ENCODE measurements at regions not wholly inside any gene's neighbourhood (a gene's known extent, or its start where the extent isn't known, plus 50 kb on each side); places are given as distances from the start of the nearest gene placed in this dataset.

DNA sequence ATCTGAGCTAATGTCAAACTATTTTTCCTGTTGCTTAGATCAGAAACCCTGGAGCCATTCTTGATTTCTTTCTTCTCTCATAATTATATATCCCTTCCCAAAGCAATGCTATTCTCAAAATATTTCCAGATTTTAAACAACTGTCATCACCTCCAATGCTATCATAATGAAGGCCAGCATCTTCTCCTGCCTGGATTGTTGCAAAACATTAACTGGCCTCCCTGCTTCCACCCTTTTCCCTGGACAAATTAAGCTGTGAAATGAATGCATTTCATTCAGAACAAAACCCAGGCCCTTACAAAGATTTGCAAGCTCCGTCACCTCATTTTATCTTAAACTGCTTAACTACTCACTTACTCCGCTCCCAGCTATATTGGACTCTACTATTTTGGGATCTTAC lies 535.3 kb upstream of the HS3ST5 start:
- H3K79me2 ChIP-seq (ENCODE audit: insufficient read depth, low read length): no peaks in the 10 kb centered on the region
- POLR2A ChIA-PET: no interaction called here
- no peaks in the 10 kb centered on the region; a peak in 1 of 5 replicates for H3K27me3 ChIP-seq (ENCODE audit: control insufficient read depth in 1 of 2, insufficient read depth in 2 of 2, low read length in 2 of 2)
- H3K9ac ChIP-seq (ENCODE audit: insufficient read depth, low read depth, low read length): no peak overlapping the region
- ATAC-seq: no peak
- H3K4me3 ChIP-seq (replicated peaks in 1 of 3; ENCODE audit: insufficient read depth in 1 of 3, low read depth in 2 of 3, low read length in 3 of 3): no peak overlapping the region
- BruUV-seq (replicated peaks): no TSS peak
- no peak for FAIRE-seq
- H3K27ac ChIP-seq (ENCODE audit: extremely low read length, insufficient read depth, low read length): no peak overlapping the region
- intact Hi-C loops (cut with micrococcal nuclease; ENCODE audit: unreplicated experiment): no loop called here
- no peaks in the 10 kb centered on the region for H3K36me3 ChIP-seq (replicated peaks in 1 of 2; ENCODE audit: control insufficient read depth in 1 of 2, insufficient read depth in 2 of 2, low read length in 2 of 2)
- CTCF ChIA-PET (ENCODE audit: low intra/inter-chr PET ratio, low total read pairs): no interaction called here
- H3K9me3 ChIP-seq (ENCODE audit: low read length): no peaks in the 10 kb centered on the region
- DNase-seq (ENCODE audit: low spot score): no peak
- 29% methylated on average over 2 of the region's 2 CpGs for WGBS (ENCODE audit: low lambda C conversion rate)
- in situ Hi-C loops (cut with HindIII; ENCODE audit: extremely low pct_ligation_motif_present, low pct_unique_long_range_greater_than_20kb): no loop called here
- H3K4me2 ChIP-seq (ENCODE audit: low read depth, low read length): no peak overlapping the region
- H2AFZ ChIP-seq (ENCODE audit: low read length): no peak overlapping the region
- H4K20me1 ChIP-seq (ENCODE audit: insufficient read depth, low read length): no peaks in the 10 kb centered on the region
- no peaks in the 10 kb centered on the region for H3K4me1 ChIP-seq (ENCODE audit: insufficient read depth, low read length)
- TF ChIP-seq, protein P1, sequence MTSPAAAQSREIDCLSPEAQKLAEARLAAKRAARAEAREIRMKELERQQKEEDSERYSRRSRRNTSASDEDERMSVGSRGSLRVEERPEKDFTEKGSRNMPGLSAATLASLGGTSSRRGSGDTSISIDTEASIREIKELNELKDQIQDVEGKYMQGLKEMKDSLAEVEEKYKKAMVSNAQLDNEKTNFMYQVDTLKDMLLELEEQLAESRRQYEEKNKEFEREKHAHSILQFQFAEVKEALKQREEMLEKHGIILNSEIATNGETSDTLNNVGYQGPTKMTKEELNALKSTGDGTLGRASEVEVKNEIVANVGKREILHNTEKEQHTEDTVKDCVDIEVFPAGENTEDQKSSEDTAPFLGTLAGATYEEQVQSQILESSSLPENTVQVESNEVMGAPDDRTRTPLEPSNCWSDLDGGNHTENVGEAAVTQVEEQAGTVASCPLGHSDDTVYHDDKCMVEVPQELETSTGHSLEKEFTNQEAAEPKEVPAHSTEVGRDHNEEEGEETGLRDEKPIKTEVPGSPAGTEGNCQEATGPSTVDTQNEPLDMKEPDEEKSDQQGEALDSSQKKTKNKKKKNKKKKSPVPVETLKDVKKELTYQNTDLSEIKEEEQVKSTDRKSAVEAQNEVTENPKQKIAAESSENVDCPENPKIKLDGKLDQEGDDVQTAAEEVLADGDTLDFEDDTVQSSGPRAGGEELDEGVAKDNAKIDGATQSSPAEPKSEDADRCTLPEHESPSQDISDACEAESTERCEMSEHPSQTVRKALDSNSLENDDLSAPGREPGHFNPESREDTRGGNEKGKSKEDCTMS (CRISPR knock-in tag; conservative IDR thresholded peaks at IDR 0.05): no peak
- TF ChIP-seq THYN1 (CRISPR knock-in tag; IDR thresholded peaks at IDR 0.05; ENCODE audit: borderline replicate concordance, low read depth): no peak
- TF ChIP-seq ZNF552 (CRISPR knock-in tag; IDR thresholded peaks at IDR 0.05; ENCODE audit: borderline replicate concordance): no peak
- TF ChIP-seq, protein P2, sequence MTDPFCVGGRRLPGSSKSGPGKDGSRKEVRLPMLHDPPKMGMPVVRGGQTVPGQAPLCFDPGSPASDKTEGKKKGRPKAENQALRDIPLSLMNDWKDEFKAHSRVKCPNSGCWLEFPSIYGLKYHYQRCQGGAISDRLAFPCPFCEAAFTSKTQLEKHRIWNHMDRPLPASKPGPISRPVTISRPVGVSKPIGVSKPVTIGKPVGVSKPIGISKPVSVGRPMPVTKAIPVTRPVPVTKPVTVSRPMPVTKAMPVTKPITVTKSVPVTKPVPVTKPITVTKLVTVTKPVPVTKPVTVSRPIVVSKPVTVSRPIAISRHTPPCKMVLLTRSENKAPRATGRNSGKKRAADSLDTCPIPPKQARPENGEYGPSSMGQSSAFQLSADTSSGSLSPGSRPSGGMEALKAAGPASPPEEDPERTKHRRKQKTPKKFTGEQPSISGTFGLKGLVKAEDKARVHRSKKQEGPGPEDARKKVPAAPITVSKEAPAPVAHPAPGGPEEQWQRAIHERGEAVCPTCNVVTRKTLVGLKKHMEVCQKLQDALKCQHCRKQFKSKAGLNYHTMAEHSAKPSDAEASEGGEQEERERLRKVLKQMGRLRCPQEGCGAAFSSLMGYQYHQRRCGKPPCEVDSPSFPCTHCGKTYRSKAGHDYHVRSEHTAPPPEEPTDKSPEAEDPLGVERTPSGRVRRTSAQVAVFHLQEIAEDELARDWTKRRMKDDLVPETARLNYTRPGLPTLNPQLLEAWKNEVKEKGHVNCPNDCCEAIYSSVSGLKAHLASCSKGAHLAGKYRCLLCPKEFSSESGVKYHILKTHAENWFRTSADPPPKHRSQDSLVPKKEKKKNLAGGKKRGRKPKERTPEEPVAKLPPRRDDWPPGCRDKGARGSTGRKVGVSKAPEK (CRISPR knock-in tag; IDR thresholded peaks at IDR 0.05; ENCODE audit: borderline replicate concordance): no peak
- TF ChIP-seq, protein P3, sequence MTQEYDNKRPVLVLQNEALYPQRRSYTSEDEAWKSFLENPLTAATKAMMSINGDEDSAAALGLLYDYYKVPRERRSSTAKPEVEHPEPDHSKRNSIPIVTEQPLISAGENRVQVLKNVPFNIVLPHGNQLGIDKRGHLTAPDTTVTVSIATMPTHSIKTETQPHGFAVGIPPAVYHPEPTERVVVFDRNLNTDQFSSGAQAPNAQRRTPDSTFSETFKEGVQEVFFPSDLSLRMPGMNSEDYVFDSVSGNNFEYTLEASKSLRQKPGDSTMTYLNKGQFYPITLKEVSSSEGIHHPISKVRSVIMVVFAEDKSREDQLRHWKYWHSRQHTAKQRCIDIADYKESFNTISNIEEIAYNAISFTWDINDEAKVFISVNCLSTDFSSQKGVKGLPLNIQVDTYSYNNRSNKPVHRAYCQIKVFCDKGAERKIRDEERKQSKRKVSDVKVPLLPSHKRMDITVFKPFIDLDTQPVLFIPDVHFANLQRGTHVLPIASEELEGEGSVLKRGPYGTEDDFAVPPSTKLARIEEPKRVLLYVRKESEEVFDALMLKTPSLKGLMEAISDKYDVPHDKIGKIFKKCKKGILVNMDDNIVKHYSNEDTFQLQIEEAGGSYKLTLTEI (CRISPR knock-in tag; conservative IDR thresholded peaks at IDR 0.05): no peak
- no peak for TF ChIP-seq ZNF292 (CRISPR knock-in tag; IDR thresholded peaks at IDR 0.05; ENCODE audit: borderline replicate concordance, low read depth)
- TF ChIP-seq SUZ12 (IDR thresholded peaks at IDR 0.05; ENCODE audit: low read depth, low read length): no peak
- no peak for TF ChIP-seq ZNF780A (CRISPR knock-in tag; IDR thresholded peaks at IDR 0.05)
- TF ChIP-seq MIER2 (CRISPR knock-in tag; IDR thresholded peaks at IDR 0.05): no peak
- TF ChIP-seq SIN3A (IDR thresholded peaks at IDR 0.05; ENCODE audit: borderline replicate concordance, low read depth, low read length): no peak
- TF ChIP-seq, protein P4, sequence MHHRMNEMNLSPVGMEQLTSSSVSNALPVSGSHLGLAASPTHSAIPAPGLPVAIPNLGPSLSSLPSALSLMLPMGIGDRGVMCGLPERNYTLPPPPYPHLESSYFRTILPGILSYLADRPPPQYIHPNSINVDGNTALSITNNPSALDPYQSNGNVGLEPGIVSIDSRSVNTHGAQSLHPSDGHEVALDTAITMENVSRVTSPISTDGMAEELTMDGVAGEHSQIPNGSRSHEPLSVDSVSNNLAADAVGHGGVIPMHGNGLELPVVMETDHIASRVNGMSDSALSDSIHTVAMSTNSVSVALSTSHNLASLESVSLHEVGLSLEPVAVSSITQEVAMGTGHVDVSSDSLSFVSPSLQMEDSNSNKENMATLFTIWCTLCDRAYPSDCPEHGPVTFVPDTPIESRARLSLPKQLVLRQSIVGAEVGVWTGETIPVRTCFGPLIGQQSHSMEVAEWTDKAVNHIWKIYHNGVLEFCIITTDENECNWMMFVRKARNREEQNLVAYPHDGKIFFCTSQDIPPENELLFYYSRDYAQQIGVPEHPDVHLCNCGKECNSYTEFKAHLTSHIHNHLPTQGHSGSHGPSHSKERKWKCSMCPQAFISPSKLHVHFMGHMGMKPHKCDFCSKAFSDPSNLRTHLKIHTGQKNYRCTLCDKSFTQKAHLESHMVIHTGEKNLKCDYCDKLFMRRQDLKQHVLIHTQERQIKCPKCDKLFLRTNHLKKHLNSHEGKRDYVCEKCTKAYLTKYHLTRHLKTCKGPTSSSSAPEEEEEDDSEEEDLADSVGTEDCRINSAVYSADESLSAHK (CRISPR knock-in tag; IDR thresholded peaks at IDR 0.05; ENCODE audit: borderline replicate concordance): no peak
- TF ChIP-seq SRSF4 (IDR thresholded peaks at IDR 0.05; ENCODE audit: low read depth, low read length, poor library complexity, severe bottlenecking): no peak

All from HepG2 (cell line).